ENCODE measurements at regions not wholly inside any gene's neighbourhood (a gene's known extent, or its start where the extent isn't known, plus 50 kb on each side); places are given as distances from the start of the nearest gene placed in this dataset.
"Not testable (repeated sequence)": the region's sequence is repeated elsewhere in the genome, so short reads cannot be mapped to it uniquely, and the experiment has no call there.

DNA sequence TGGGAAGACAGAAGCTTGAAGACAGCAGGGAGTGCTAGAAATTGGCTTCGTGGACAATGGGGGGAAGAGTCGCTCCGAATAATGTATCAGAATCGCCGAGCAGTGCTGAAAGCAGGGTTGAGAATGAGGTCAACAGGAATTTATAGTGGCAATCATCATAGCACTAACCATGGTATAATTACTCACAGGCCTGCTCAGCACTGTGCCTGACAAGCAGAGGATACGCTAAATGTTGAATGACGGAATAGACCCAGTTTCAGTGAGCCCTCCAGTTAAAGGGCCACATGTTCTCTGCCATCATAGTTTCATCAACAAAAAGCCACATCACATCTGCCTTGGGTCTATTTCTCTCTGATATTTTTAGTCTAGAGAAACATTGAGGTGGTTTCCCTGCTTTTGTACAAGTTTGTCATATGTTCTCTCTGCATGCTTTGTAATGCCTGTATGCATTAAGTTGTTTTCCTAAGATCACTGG lies 130.3 kb upstream of the EGLN3 start:
- no peak for DNase-seq

DNA sequence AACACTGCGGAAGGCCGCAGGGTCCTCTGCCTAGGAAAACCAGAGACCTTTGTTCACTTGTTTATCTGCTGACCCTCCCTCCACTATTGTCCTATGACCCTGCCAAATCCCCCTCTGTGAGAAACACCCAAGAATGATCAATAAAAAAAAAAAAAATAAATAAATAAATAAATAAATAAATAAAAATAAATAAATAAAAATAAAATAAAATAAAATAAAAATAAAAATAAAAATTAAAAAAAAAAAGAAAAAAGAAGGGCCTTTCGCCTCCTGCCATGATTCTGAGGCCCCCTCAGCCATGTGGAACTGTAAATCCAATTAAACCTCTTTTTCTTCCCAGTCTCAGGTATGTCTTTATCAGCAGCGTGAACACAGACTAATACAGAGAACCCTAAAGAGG lies 128.8 kb upstream of the EGLN3 start:
- DNase-seq, result not testable (repeated sequence)

DNA sequence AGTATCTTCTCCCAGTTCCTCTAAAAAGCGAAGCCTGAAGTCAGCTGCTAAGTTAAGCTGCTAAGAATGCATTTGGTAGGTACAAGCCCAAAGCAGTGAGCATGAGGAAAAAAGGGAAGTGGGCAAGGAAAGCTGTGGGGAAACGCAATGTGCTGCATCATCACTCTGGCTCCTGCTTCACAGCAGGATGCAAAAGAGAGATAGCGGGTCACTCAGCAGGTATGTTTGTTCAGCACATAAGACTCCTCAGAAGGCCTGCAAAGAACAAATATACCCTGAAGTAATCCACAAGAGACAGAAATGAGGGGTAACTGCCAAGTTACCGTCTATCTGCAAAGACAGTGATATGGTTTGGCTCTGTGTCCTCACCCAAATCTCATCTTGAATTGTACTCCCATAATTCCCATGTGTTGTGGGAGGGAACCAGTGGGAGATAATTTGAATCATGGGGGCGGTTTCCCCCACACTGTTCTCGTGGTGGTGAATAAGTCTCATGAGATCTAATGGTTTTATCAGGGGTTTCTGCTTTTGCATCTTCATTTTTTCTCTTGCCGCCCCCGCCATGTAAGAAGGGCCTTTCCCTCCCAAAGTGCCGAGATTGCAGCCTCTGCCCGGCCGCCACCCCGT lies 127.4 kb upstream of the EGLN3 start:
- peak in 1 of 2 donors; percentile 40 for DNase-seq

DNA sequence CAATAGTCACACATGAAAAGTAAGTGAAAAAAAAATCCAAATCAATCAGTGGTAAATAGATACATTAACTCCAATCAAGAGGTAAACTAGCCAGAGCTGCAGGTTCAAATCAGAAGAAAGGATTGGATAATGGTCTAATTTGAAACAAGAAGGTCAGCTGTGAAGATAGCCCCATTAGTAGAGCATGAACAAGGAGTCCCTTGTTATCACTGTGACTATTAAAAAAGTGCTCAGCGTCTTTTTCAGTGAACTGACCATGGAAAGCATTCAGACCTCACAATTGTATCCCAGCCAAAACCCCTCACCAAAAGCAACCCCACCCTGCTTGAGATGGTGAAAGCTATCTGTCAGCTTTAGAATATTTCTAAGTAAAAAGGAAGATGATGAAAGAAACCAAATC lies 125.0 kb upstream of the EGLN3 start:
- DNase-seq, result no peak

DNA sequence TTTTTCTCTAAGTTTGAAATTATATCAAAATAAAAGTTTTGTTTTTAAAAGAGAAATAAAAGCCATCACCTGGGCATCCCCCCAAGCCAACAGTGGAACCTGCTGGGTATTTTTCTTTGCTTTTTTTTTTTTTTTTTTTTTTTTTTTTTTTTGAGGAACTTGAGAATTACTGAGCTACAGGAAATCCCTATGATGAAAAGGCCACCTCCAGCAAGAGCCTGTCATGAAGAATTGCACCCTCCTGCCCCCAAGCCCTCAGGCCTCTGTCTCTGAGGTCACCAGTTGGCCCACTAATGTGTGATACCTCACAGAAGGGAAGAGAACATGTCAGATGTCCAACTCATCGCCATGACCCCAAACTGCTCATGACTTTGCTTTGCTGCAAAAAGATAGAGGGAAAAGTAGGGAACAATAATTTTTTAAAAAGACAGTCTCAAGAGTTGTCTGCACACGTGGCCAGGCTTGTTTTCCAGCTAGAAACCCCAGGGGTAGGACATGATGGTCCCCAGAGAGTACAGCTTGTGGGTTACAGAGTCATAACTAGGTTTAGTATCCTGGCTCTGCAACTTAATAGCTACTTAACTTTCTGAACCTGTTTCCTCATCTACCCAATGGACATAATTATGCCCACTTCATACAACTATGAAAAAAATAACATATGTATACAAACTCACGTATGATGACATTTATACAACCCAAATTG lies 124.3 kb upstream of the EGLN3 start:
- DNase-seq, result no peak

DNA sequence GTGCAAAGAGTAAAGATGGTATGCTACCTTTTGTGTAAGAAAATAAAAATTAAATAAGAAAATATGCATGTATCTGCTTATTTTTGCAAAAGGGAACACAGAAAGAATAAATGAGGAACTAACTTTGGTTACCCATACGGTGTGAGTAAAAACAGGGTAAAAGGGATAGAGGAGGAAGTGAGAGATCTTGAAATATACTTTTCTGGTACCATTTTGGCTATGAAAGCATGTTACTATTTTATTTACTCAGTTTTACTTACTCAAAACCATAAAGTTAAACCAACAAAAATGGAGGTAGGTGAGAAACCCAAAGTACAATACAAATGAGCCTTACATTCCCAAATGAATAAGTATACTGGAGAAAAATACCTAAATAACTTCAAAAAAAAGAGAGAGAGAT lies 122.0 kb upstream of the EGLN3 start:
- DNase-seq, result no peak

DNA sequence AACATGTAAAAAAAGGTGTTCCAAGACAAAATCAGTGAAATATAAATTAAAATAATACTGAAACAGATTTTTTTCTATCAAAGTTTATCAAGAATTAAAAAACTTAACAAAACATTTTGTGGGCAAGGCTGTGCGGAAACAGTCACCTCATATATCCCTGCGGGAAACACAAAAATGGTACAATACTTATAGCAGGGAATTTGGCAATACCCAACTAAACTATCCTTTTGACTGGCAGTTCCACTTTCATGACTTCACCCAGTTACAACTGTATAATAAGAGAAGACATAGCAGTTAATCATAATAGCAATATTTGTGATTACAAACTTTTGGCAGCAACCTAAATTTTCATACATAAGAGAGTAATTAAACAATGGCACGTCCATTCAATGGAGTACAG lies 121.5 kb upstream of the EGLN3 start:
- DNase-seq, result no peak

DNA sequence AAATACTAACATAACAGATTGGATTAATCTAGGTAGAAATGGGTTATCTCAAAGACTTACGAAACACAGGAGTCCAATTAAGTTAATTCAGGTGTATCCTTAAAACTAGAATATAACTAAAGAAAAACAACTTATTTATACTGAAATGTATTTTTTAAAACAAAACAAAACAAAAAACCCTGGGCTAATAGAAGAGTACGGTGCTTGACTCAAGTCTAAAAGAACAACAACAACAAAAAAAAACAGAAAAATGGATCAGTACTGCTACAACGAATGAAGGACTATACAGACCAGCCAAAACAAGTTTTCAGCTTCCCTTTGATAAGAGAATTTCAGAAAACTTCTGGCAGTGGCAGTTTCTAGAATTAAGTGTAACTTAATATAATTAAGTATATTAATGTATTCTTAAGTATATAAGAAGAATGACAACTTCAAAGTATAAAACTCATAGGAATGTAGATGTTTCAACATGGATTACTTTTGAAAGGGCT lies 120.1 kb upstream of the EGLN3 start:
- no peak for DNase-seq

DNA sequence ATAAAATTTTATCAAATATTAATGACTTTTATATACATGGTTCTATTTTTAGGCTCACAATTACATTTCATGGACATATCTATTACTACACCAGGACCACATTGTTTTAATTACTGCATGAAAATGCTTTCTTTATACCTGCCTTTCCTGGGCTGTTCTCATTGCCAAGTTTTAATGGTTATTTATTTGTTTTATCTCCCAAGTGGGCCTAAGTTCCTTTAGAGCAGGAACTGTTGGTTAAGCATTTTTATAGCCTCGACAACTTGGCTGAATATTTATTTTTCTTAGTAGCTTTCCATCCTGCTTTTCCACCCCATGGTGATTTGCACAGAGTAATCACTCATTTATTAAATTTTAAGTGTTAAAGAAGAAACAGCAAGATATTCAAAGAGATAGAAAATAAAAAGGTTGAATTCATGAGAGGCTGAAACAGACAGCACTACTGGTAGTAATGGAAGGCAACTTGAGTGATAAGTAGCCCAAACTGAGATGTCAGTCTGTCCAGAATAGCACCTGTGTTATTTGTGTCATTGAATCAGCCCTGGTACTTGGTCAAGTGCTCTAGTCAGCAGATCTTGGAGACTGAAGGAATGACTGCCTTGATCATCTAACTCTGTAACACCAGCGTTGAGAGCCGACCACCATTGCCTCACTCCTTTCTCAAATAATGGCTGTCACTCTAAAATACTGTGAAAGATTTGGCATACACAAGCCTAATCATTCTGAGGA lies 119.1 kb upstream of the EGLN3 start:
- no peak for DNase-seq

DNA sequence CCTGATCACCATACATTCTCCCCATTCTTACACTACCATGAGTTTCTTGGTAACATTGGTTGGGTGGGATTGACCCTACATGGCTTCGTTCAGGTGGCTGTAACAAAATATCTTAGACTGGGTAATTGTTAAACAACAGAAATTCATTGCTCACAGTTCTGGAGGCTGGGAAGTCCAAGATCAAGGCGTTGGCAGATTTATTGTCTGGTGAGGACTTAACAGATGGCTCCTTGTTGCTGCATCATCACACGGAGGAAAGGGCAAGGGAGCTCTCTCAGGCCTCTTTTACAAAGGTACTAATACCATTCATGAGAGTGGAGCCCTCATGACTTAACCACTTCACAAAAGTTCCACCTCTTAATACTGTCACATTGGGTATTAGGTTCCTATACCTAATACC lies 116.7 kb upstream of the EGLN3 start:
- DNase-seq, result no peak

DNA sequence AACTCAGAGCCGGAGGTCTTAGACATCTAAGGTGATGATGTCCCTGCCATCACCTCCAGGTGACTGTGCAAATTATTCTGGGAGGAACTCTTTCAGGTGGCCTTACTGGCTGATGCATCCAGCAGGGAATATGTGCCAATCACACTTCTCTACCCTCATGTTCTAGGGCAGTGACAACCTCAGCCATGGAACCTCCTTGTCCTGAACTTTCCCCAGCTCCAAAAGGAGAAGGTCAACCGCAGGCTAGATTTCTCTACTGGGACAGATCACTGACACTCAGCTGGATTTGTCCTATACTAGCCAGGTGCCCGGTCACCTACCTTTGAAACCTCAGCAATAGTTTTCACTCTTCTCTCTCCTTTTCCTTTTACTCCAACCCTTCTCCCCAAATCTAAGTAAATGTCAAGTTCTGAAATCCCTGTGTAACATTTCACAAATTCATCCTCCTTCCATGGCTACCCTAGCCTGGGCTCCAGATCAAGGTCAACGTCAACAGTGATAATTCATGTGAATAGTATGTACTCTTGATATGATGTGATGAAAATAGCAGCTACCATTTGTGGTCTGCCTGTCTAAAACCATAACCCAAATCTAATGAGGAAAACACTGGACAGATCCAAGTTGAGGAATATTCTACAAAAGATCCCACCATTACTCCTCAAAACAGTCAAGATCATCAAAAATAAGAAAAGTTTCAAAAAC lies 115.0 kb upstream of the EGLN3 start:
- no peak for DNase-seq

DNA sequence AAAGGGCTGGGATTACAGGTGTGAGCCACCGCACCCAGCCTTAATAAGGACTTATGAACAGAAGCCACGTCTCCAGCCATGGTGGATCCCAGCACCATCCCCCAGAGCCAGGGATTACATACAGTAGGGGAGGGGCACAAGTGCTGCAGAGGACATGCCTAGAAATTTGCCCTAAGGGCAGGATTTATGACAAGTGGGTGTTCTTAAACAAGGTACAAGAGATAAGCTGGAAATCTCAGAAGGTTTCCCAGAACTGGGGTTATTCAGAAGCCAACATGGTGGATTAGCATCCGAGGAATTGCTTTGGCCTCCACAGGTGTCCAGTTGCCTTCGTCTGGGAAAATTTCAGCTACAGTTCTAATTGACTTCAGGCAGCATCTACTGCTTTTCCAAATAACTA lies 114.4 kb upstream of the EGLN3 start:
- no peak for DNase-seq

DNA sequence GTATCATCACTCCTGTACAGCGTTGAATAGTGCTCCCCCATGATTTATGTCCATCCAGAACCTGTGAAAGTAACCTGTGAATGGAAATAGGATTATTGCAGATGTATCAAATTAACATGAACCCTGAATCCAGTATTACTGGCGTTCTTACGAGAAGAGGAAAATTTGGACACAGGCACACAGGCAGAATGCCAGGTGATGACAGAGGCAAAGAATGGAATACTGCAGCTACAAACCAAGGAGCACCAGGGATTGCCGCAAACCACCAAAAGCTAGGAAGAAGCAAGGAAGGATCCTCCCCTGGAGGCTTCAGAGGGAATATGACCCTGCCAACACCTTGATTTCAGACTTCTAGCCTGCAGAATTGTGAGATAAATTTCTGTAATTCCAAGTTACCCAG lies 113.5 kb upstream of the EGLN3 start:
- DNase-seq, result no peak

DNA sequence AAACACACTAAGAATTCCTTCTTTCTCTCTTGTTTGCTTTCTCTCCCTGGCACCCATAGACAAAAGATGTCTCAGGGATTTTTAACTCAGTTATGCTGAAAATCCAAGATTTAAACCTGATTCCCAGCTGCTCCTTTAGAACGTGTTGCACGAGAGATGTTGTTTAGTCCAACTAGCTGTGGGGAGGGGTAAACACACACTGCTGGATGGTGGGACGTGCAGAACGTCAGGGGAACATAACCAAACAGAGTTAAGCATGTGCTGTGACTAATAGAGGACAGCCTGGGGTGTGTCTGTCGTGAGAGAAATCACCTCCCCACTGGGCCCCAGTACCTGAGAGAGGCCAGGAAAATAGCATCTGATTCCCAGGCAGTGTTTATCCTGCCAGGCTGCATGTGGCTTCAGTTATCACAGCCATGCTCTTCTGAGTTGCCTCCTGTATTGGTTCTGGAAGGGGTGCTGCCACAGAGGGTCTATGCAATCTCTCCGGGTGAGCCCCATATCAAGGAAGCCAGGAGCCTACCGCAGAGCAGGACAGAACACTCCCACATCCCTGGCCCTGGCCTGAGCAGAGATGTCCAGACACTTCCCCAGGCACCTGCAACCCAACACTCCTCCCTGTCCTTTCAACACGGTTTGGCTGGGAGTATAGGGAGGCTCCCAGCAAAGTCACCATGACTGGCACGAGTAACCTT lies 112.7 kb upstream of the EGLN3 start:
- no peak for DNase-seq

DNA sequence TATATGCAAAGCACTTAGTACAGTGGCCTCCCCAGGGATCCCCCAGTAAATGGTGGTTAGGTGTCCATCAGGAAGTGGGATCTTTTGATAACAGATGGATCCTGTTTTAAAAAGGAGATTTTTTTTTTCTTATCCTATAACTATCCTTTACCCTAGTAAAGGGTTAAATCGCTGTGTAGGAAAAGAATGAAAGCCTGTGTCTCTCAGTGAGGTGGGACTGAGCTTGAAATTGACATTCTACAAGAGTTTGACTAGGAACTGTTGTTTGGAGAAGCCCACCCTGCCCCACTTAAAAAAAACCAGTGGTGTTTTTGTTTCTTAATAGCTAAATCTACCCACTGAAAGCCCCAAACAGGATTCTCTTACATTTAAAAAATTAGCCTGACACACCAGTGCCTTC lies 112.2 kb upstream of the EGLN3 start:
- DNase-seq, result no peak

DNA sequence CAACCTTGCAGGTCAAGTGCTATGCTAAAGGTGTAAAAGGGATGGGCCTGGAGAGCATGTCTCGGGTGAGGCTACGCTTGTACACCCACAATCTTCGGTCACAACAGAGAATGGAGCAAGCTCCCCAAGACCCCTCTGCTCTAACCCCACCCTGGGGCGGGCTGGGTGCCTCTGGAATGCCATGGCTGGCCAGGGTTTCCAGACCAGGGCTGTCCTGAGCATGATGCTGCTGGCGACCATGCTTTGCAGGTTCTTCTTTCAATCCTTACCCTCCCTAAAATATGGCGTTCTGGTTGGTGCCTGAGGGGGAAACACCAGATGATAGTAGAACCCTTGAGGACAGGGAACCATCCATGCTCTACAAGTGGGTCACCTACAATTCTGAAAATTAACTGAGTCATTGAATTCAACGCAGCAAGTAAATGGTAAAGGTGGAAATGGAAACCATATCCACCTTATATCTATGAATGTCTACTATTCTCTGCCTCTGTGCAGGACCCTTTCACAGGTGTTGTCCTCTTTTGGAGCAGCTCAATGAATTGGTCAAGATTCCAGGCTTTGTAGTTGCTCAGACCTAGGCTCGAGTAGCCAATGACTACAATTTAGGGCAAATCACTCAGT lies 111.6 kb upstream of the EGLN3 start:
- no peak for DNase-seq

DNA sequence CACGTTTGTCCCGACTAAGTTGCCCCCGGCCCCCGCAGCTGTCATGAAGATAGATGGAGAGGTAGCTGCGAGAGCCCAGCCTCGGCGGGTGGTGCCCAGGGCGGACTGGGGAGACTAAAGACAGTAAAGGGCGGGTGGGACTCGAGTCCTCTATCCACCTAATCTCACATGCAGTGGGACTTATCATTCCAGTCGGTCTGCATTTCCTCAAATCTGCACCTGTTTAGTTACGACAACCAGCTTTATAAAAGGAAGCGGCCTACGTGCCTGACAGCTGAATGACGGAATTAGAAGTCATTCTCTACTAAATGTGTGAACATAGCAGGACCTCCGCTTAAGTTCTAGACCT lies 109.8 kb upstream of the EGLN3 start:
- peak in 1 of 2 donors; percentile 13 for DNase-seq

DNA sequence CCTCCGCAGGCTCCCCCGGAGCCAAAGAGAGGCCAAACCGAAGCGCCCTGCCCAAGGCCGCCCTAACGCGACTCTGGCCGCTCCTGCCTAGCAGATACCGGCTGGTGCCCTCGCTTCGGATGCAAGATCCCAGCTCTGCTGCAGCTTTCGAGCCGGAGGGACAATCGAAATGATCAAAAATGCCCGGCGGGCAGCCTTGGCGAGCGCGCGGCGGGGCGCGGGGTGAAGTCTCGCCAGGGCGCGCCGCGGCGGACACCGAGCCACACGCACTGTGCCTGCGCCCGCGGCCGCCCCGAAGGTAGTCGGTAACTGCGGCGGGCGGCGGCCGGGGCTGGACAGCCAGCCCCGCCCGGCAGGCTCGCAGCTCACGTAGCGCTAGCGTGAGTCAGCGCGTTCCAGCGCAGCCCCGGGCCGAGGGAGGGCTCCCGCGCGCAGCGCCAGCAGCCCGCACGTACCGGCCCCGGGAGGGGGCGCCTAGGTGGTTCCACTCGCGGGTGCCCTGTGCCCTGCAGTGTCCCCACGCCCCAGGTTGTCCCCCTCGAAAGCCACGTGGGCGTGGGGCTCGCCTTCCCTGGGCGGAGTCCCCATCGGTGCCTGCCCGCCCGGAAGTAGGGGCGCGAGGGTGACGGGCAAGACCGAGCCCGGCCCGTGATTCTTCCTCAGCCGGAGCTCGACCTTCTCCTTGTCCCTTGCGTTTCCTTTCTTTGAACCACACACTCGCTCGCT lies 109.2 kb upstream of the EGLN3 start:
- DNase-seq, result peak; percentile 44 to 63

DNA sequence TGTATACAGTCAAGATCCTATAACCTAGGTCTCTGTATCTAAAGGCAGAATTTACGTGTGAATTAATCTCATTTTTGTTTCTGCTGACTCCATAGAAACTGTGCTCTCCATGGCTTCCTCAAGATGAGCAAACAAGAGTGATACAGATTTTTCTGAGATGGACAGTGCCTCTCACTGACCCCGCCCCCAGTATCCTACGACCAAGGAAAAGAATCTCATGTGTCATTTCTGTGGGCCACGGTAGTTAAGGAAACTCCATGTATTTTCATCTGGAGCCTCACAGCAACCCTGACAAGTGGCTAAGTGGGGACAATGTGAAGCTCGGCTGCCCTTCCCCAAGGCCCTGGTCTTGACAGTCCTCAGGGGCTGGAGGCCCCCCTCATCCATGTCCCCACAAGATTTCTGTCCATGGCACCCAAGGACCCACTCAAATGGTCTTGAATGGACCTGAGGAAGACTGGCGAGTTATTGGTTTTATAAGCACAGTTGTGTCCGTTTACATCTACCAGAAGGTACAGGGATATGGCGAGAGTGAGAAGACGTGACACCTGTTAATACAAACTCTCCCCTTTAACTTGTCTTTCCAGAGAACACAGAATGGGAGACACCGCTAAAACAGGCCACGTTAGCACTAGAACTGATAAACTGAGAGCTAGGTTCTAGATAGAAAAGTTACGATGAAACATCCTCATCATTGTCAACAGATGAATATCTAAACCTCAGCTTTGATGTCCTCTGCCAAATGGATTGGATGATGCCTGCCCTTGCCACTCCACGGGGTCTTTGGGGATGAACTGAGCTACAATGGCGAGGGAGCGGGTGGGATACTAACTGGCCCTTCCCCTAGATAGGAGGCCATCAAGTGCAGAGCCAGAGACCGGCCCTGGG lies 108.4 kb upstream of the EGLN3 start:
- no peak for DNase-seq

DNA sequence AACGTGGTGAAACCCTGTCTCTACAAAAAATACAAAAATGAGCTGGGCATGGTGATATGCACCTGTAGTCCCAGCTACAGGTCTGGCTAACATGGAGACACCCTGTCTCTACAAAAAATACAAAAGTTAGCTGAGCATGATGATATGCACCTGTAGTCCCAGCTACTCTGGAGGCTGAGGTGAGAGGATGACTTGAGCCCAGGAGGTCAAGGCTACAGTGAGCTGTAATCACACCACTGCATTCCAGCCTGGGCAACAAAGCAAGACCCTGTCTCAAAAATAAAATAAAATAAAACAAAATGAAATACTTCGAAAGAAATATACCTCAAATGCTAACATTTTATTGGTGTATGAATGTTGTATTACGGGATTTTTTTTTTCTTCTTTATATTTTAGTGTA lies 107.6 kb upstream of the EGLN3 start:
- no peak for DNase-seq

DNA sequence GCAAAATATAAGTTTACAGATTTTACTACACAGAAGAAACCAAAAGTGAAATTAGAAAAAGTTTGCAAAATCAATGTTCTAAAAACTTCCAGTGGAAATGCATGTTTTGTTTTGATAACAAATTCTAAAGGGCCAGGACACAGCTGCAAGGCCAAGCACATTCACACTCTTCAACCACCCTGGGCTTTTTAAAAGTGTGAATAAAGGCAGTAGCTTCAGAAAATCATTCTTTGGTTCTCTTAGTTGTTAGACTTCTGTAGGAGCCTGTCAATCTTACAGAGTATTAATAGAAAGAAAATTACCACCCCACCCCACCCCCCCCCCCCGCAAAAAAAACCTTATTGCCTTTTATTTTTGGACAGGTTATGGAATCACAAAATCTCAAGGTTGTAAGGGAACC lies 105.2 kb upstream of the EGLN3 start:
- no peak for DNase-seq
